ENCODE measurements at regions not wholly inside any gene's neighbourhood (a gene's known extent, or its start where the extent isn't known, plus 50 kb on each side); places are given as distances from the start of the nearest gene placed in this dataset.
"Not testable (repeated sequence)": the region's sequence is repeated elsewhere in the genome, so short reads cannot be mapped to it uniquely, and the experiment has no call there.

DNA sequence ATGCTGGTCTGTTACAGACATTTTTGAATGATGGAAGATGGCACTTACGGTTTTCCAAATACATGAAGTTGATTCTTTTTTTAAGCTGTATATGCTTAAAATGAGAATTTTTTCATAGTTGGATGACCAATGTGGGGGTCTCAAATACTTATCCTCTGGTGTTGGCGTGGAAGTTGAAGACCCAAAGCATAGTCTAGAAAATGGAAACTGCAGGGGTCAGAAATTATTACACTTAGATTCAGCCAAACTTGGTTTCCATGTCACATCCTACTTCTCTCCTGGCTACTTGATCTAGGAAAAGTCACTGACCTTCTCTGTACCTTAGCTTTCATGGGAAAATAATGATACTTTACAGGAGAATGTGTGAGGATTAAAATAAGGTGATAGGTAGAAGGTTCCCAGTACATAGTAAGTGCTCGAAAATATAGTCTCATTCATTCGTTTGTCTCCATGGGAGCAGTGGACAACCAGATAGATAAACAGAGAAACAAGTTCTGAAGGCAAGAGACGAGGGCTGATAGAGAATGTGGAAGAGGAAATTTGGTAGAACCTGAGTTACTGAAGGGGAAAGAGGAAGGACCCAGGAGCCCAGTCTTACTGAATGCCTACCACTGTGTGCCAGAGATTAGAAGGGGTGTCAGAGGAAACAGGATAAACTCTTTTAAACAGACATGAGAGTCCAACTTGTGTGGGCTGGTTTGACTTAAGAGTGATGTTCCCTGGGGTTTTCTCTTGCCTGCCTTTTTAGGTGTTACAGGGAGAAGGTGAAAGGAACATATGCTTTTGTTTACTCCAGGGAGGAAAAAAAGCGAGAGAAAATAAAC is 560.3 kb upstream of the KLF4 start:
- no peak for DNase-seq

DNA sequence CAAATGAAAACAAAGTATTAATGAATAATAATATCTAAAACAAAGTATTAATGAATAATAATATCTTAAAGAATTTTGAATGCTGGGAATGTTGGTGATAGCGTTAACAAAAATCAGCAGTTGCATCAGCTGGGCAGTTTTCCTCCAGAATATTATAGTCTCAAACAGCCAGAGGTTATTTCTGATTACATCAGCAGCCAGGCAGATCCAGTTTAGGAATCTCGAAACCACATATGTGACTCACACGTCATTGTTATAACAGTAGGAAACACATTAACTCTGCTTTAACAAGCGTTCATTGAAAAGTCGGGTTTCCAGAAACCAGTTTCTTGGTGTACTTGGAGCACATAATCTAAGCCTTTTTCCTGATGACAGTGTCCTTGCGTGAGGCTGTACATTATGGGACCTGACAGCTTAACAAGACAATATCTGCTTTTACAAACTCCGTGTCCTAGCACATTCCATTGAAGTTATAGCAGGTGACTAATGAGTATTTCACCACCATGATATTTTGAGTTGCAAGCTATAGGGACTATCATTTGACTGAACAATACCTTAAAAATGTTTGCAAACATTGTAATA is 559.5 kb upstream of the KLF4 start:
- no peak for DNase-seq

DNA sequence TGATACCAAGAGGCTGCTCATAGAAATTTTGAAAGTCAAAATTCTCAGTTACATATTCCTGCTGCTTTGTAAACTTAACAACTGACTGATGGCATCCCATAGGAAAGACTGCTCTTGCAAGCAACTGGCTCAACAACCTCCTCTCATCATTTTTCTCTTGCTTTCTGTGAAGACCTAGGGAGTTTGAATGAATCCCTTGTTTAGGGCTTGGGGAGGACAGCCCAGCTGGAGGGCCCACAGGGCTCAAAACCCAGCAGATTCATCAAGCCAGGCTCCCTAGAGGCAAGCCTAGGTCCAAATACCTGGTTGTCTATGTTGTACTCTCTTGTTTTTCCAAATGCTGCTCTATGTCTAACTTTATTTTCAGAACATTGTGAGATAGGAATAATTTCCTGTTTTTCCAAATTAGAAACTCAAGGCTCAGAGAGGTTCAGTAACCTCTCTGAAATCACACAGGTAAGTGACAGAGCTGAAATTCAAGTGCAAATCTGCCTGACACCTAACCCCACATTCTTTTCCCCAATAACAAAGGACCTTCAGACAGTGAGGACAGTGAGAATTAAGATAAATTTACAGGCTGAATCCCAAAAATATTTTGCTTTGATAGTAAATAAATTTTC is 558.9 kb upstream of the KLF4 start:
- DNase-seq: no peak

DNA sequence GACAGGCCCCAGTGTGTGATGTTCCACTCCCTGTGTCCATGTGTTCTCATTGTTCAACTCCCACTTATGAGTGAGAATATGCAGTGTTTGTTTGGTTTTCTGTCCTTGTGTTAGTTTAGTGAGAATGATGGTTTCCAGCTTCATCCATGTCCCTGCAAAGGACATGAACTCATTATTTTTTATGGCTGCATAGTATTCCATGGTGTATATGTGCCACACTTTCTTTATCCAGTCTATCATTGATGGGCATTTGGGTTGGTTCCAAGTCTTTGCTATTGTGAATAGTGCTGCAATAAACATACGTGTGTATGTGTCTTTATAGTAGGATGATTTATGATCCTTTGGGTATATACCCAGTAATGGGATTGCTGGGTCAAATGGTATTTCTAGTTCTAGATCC is 558.2 kb upstream of the KLF4 start:
- DNase-seq: not testable (repeated sequence)

DNA sequence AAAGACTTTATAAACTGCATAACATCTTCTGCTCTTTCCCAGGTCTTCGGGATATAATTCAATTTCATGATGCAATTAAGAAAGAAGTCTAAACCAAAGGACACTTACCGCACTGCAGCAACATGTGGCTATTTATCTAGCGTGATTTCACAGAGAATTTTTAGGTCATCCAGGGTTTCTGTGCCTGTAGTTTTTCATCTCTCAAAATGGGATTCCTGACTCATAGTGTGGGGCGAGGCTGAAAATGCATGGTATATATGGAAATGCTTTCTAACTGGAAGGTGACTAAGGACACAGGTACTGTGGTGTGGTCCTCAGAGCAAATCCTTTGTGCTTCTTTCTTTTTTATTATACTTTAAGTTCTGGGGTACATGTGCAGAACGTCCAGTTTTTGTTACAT is 557.7 kb upstream of the KLF4 start:
- no peak for DNase-seq

DNA sequence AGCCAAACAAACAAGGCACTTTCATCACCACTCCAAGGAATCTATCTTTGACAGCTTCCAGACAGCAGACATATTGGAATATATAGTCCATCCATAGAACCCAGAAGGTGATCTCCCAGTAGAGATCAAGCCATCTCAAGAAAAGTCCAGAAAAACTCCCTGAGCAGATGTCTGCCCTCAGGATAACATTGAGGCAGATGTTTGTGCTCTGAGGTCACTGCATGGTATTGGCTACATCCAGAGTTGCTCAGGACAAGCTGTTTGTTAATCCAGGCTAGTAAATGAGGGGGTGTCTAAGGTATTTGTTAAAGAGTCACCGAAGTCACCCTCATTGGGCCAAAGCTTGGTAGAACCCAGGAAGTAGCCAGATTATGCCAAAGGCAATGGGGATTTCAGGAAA is 556.3 kb upstream of the KLF4 start:
- DNase-seq: no peak

DNA sequence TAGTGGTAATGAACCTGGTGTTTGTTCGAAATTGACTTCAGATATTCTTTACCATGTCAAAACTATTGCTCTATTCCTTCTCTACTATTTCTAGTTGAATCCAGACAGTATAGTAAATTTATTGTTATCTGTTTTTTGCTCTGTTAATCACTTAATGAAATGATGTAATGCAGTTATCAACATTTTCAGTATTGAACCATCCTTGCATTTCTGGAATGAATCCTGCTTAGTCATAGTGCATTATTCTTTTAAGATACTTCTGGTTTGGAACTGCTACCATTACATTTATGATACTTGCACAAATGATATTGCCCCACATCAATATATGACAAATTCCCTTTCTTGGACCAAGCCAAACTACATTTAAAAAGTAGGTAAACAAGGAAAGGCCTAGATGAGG is 554.0 kb upstream of the KLF4 start:
- no peak for DNase-seq

DNA sequence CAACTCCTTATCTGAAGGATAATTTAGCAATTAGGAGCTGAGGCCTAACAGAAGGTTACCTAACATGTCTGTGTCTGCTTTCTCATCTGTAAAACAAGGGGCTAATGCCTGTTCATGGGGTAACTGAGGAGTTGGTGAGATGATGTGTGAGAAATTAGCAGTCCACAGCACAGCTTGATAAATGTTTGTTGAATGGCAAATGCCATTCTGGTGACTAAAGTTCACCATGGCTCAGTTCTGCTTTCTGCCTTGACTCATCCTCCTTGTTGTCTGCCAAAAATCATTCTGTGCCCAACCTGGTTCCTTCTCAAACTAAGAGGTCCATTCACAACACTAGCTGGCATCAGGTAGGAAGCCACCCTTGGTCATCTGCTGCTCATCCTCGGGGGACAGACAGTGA is 552.0 kb upstream of the KLF4 start:
- DNase-seq: no peak

DNA sequence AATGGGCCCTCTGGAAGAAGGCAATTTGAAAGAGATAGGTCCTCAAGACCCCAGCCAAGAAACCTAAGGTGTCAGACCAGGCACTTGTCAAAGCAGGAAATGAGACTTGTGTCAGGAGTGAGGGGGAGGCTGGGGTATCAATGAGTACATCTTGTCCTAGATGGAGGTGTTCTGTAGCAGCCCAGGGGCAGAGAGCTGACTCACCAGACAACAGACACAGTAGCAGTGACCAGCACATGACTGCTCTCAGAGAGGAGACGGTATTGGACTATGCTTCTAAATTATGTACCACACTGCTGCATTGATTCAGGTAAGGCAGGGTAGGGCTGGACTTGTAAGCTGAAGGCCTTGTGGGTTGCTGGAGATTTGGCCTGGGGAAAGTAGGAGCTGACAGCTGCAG is 551.2 kb upstream of the KLF4 start:
- no peak for DNase-seq

DNA sequence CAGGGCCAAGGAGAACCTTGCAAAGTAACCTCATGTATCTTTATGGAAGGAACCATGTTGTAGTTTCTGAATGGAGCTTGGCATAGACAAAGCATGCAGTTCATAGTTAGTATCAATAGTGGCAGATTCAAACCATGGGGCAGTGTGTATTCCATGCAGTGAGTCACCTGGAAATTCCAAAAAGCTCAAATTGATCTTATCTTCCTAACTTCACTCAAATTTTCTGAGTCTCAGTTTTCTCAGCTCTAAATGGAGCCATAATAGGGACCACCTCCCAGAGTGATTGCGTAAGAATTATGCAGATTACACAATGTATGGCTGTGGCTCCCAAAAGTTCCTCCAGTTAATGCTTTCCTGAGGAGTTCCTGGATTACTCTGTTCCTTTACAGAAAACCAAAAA is 549.9 kb upstream of the KLF4 start:
- no peak for DNase-seq

DNA sequence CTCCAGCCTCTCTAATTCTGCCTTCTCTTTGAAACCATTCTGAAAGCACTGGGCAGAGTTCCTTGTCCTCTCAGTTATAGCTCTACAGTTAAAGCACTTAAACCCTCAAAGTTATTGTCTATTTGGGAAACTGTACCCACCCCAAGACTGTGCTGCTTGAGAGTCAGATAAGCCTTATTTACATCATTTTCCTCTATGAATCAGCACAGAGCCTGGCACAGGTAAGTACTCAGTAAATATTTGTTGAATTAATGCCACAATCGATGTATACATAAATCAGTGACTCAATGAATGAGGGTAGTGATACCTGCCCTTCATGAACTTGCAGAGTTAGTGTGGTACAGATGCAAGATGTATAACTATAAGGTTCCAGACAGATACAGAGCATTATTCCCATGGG is 549.4 kb upstream of the KLF4 start:
- DNase-seq: no peak

DNA sequence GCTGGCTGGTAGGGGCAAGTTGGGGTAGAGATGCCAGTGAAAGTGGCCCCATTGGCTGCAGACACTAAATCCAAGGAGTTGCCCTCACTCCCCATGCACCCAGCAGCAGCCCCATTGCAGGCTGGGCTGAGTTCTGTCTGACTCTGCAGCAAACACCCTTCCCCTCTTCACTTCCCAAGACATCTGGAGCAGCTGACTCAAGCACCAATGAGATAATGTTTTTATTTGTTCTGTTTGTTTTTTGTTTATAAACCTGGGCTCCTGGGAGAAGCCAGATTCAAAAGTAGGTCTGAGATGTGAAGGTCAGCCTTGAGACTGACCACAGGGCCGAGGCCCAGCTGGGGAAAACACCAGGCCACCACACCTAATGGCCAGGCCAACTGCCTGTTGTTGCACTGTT is 545.9 kb upstream of the KLF4 start:
- no peak for DNase-seq

DNA sequence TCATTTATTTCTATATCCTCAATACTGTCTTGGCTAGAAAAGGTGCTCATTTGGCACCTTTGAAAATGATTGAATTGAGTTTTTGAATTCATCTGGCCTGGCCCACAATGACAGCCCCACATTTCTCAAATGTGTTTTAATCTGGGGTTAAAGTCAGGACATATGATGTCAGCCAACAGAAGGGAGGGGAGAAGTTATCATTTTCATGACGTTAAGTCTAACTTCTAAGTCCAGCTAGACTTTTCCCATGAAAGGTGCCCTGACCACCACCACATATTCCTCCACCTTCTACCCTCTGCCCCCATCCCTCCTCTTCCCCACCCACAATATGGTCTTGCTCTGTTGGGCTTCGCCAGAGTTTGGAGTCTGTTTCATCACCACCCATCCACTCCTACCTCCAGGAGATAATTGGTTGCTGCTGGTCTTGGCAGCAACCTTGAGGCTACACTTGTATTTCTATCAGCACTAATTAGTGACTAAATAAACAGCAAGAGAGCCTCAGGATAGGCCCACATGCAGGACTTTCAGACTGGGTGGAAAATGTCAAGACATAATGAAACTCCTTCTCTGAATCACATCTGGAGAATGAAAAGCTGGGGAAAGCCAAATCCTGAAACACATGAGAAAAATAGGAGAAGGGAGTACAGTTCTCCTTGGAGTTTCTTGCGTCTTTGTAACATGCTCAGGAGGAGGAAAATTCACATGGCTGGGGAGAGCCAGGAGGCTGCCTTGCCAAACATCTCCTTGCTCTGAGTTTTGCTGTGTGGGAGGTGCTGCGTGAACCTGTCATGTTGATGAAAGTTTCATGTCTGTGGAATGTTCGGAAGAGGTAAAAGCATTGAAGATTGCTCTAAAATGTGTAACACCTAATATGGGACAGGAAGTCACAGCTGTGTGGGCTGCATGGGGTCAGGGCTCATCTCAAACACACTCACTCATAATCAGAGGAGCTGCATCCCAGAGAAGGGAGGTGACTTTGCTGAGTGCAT is 544.7 kb upstream of the KLF4 start:
- DNase-seq: no peak

DNA sequence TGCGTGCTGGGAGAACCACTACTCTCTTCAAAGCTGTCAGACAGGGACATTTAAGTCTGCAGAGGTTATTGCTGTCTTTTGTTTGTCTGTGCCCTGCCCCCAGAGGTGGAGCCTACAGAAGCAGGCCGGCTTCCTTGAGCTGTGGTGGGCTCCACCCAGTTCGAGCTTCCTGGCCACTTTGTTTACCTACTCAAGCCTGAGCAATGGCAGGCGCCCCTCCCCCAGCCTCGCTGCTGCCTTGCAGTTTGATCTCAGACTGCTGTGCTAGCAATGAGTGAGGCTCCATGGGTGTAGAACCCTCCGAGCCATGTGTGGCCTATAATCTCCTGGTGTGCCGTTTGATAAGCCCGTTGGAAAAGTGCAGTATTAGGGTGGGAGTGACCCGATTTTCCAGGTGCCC is 542.5 kb upstream of the KLF4 start:
- not testable (repeated sequence) for DNase-seq

DNA sequence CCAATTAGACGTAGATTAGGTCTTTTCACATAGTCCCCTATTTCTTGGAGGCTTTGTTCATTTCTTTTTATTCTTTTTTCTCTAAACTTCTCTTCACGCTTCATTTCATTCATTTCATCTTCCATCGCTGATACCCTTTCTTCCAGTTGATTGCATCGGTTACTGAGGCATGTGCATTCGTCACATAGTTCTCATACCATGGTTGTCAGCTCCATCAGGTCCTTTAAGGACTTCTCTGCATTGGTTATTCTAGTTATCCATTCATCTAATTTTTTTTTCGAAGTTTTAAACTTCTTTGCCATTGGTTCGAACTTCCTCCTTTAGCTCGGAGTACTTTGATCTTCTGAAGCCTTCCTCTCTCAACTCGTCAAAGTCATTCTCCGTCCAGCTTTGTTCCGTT is 541.7 kb upstream of the KLF4 start:
- DNase-seq: not testable (repeated sequence)

DNA sequence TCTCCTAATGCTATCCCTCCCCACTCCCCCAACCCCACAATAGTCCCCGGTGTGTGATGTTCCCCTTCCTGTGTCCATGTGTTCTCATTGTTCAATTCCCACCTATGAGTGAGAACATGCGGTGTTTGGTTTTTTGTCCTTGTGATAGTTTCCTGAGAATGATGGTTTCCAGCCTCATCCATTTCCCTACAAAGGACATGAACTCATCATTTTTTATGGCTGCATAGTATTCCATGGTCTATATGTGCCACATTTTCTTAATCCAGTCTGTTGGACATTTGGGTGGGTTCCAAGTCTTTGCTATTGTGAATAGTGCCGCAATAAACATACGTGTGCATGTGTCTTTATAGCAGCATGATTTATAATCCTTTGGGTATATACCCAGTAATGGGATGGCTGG is 537.1 kb upstream of the KLF4 start:
- DNase-seq: not testable (repeated sequence)

DNA sequence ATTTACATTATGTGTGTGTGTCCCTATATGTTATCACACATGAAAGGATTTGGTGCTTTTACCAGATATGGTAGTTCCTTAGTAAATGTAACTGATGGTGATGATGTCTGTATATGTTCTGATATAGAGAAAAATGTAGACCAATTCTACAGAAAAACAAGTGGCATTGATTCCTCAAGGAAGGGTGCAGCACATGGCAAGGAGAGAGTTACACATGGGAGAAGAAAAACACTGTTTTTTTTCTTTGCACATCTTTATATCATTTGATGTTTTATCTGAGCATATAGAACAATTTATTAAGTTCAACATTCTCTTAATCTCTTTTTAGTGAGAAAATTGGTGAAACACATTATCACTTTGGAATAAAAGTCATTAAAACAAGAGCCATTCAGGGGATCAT is 535.0 kb upstream of the KLF4 start:
- no peak for DNase-seq

DNA sequence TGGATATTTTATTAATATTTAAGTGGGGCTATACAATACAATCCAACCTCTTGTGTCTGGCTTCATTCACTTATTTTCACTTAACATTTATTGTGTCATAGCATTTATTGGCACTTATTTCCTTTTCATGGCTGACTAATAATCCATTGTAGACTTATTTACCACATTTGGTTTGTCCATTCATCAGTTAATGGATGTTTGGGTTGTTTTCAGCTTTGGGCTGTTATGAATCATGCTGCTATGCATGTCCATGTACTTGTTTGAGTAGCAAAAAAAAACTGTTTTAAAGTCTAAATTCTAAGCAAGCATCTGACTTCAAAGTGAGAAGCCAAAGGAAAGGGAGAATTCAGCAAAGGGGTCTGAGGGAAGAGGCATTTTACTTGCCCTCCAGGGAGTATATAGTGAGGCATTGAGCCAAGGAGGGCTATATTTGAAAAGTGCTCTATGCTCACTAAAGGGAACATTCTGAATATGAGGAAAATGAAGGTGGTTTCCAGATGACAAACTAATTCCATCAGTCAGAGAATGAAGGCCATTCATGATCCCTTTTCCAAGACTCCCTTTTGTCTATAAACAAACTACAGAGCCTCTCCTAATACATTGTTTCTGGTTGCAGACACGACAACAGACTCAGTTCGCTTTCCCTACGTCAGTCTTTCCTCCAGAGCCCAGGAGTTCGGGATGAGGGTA is 532.8 kb upstream of the KLF4 start:
- no peak for DNase-seq

DNA sequence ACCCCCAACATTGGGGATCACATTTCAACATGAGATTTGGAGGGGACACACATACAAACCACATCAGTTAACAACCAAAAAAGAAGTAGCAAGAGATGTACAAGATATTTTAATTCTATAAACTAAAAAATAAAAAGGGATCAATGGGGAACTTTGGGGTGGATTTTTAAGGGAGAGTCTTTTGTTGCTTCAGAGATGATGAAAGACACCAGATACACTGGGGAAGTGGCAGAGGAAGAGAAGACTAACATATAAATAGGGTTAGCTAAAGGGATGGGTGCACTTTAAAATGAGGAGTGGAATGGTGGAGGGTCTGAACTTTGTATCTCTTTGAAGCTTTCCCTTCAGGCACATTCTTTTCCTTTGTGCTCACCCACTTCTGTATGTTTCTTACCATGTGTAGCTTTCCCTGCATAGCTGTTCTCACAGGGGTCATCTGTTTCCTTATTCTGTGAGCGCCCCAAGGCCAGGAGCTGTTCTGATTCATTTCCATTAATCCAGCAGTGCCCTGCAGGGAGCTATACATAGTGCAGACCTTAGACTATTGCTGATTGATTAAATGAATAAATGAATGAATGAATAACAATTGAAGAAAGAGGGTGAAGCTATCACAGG is 531.6 kb upstream of the KLF4 start:
- no peak for DNase-seq

DNA sequence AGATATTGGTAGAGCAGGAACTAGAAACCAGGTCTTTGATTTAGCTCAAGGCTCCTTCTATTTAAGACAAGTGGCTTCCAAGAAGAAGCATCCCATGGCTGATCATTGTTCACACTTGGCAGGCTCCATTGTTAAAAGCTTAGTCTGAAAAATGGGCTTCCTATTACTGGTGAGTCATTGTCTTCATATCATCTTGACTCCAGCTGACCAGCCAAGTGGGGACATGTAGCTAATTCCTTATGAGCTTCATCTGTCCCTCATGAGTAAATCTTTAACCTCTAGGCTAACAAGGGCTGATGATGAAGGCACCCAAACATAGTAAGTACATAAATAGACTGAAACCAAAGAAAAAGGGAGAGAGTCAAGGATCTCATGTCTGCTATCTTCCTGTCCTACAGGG is 530.3 kb upstream of the KLF4 start:
- no peak for DNase-seq

DNA sequence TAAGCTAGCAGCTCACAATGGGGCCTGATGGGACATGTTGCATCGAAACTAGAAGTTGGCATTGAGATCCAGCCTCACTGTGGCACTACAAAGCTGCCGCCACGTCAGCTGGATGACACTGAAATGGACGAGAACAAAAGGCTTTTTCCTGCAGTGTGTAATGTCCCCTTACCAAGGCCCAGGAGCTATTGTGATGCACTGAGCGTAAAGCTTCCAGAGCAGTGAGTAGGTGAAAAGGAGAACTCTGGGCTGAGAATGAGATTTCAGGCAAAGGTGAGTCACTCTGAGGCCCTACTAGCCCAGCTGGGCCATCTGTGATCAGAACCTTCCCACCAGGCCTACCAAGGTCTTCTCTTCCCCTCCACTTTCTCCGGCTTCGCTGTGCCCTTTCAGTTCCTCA is 528.1 kb upstream of the KLF4 start:
- no peak for DNase-seq

DNA sequence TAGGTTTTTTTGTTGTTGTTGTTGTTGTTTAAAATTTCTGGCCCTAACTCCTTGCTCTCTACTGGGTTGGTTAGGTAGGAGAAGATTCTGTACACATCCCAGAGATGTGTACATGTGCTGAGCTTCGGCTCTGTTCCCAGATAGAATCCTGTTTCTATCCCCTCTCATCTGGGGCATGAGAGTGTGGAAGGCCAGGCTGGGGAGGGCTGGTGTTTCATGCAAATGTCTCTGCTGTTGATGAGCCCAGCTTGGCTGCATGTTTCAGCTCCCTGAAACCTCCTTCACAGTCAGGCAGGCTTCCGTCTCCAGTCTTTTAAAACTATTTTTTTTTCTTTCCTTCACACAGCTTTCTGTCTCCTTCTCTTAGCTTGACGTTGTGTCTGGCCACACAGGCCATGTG is 526.9 kb upstream of the KLF4 start:
- no peak for DNase-seq
